Gastrocnemius medialis (tissue), 4 donors: ENCODE measurements at regions not wholly inside any gene's neighbourhood (a gene's known extent, or its start where the extent isn't known, plus 50 kb on each side); places are given as distances from the start of the nearest gene placed in this dataset.

ENCODE experiments used
- ATAC-seq, 2 donors: fragments of 150-250 bp; one replicate each; pipeline ENCODE4 v1.9.1; 2016
- DNase-seq, 2 donors: peaks; one replicate each; pipeline ENCODE4 v3.0.0-alpha.2; 2019
- H3K27ac ChIP-seq, 4 donors: fragments of 200-600 bp; sonication (generic); 1 replicate in 1 of 4; 2 replicates in 3 of 4; pipeline ENCODE4 v1.5.1; 2016 to 2018; ENCODE audit warnings: mild to moderate bottlenecking in 2 of 4, moderate library complexity in 1 of 4
- H3K27me3 ChIP-seq, 3 donors: fragments of 200-600 bp; sonication (generic) in 2 of 3; 1 replicate in 1 of 3; 2 replicates in 2 of 3; pipeline versions ENCODE4 v1.5.1 to v1.6.0; 2016 to 2019; ENCODE audit warnings: mild to moderate bottlenecking in 1 of 3, moderate library complexity in 1 of 3
- H3K36me3 ChIP-seq, 2 donors: fragments of 200-600 bp; sonication (generic) in 1 of 2; one replicate each; pipeline ENCODE4 v1.5.1; 2017 to 2018
- H3K4me1 ChIP-seq, 2 donors: fragments of 200-600 bp; sonication (generic) in 1 of 2; one replicate each; pipeline ENCODE4 v1.5.1; 2016 to 2017; ENCODE audit warnings: mild to moderate bottlenecking in 2 of 2
- H3K4me3 ChIP-seq, 4 donors: fragments of 200-600 bp; sonication (generic) in 3 of 4; 1 replicate in 1 of 4; 2 replicates in 3 of 4; pipeline ENCODE4 v1.5.1; 2016 to 2019; ENCODE audit warnings: mild to moderate bottlenecking in 2 of 4
- H3K9me3 ChIP-seq, 3 donors: fragments of 200-600 bp; sonication (generic) in 2 of 3; 1 replicate in 1 of 3; 2 replicates in 2 of 3; pipeline ENCODE4 v1.5.1; 2016 to 2019
- CTCF ChIP-seq, 5 experiments: fragments of 450-650 bp in 3 of 5; fragments of 200-600 bp in 2 of 5; sonication (generic) in 2 of 5; IDR thresholded peaks in 4 of 5; conservative IDR thresholded peaks in 1 of 5; 1 replicate in 4 of 5; 2 replicates in 1 of 5; pipeline ENCODE4 v1.5.1; 2016 to 2019; ENCODE audit warnings: antibody characterized with exemption in 5 of 5, mild to moderate bottlenecking in 3 of 5, moderate library complexity in 3 of 5
- POLR2A ChIP-seq, 2 donors: fragments of 450-650 bp; IDR thresholded peaks; one replicate each; pipeline ENCODE4 v1.6.1; 2017; ENCODE audit warnings: antibody characterized with exemption in 2 of 2, mild to moderate bottlenecking in 2 of 2, moderate library complexity in 2 of 2
- in situ Hi-C, 4 donors: fragments of 200-750 bp; cut with MboI; loops; one replicate each; pipeline versions ENCODE4 v1.15.0 to v1.8.0; 2017; ENCODE audit warnings: low sequenced_read_pairs in 4 of 4
- intact Hi-C: fragments of 100-400 bp; cut with DNase I; formaldehyde crosslinking; loops from one replicate; pipeline ENCODE4 v1.15.1; 2023; ENCODE audit warnings: low total_unique reads

- Histone ChIP-seq H3K9me3 (no peaks in the 10 kb centered on the region), H3K4me1 (no peaks in the 10 kb centered on the region), H3K27ac (no peak overlapping the region), H3K4me3 (no peak overlapping the region), H3K27me3 (peaks cover 0 to 4% (median 0%) of the 10 kb centered on the region in 3 donors), H3K36me3 (no peaks in the 10 kb centered on the region)
- in situ Hi-C loops (no loop called here), intact Hi-C loops (no loop called here)
- TF ChIP-seq CTCF (IDR thresholded peaks at IDR 0.05 in 4 of 5, conservative IDR thresholded peaks at IDR 0.05 in 1 of 5) (no peak), POLR2A (IDR thresholded peaks at IDR 0.05) (no peak)
- no peak for ATAC-seq
- no peak for DNase-seq
Measured at GRCh38 chr2:59922450-59922849, 631.0 kb downstream of the BCL11A start.

- no peaks in the 10 kb centered on the region for H3K36me3 ChIP-seq
- H3K4me1 ChIP-seq = no peaks in the 10 kb centered on the region
- DNase-seq (no peak), ATAC-seq (no peak)
- peaks cover 0 to 4% (median 0%) of the 10 kb centered on the region in 3 donors for H3K27me3 ChIP-seq
- intact Hi-C loops = no loop called here
- in situ Hi-C loops = no loop called here
- no peaks in the 10 kb centered on the region for H3K9me3 ChIP-seq
- TF ChIP-seq CTCF (IDR thresholded peaks at IDR 0.05 in 4 of 5, conservative IDR thresholded peaks at IDR 0.05 in 1 of 5) = no peak
- no peak for TF ChIP-seq POLR2A (IDR thresholded peaks at IDR 0.05)
- no peak overlapping the region for H3K4me3 ChIP-seq
- no peak overlapping the region for H3K27ac ChIP-seq
Measured at GRCh38 chr2:59921743-59922142, 631.7 kb downstream of the BCL11A start.

- intact Hi-C loops = no loop called here
- H3K36me3 ChIP-seq = no peaks in the 10 kb centered on the region
- DNase-seq = no peak
- ATAC-seq = no peak
- H3K4me3 ChIP-seq = no peak overlapping the region
- H3K4me1 ChIP-seq = no peaks in the 10 kb centered on the region
- no peak overlapping the region for H3K27ac ChIP-seq
- peaks cover 0 to 4% (median 0%) of the 10 kb centered on the region in 3 donors for H3K27me3 ChIP-seq
- TF ChIP-seq CTCF (IDR thresholded peaks at IDR 0.05 in 4 of 5, conservative IDR thresholded peaks at IDR 0.05 in 1 of 5) = no peak
- no peak for TF ChIP-seq POLR2A (IDR thresholded peaks at IDR 0.05)
- in situ Hi-C loops = no loop called here
- no peaks in the 10 kb centered on the region for H3K9me3 ChIP-seq
Measured at GRCh38 chr2:59920961-59921360, 632.5 kb downstream of the BCL11A start.

DNA sequence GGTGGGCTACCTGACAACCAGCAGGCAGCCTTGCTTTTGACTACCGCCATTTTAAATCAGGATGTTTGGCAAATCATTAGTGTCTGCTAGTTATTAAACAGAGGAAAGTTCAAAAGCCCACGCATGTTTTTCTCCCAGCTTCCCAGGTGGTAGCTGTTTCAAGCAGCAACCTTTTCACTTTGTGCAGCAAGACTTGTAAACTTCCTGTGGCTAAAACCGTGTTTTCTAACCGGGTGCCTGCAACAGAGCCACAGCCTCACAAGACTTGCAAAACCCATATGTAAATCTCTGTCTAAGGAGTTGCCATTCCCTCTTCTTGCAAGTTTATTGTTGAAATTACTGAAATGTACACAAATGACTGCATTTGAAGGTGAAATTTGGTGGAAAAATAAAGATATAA is 633.1 kb downstream of the BCL11A start:
- in situ Hi-C loops = no loop called here

More for the DNA sequence above, 633.1 kb downstream of the BCL11A start:
- Histone ChIP-seq H3K9me3 (no peaks in the 10 kb centered on the region), H3K27ac (no peak overlapping the region), H3K4me1 (no peaks in the 10 kb centered on the region), H3K4me3 (no peak overlapping the region), H3K27me3 (peaks cover 0 to 4% (median 0%) of the 10 kb centered on the region in 3 donors), H3K36me3 (no peaks in the 10 kb centered on the region)
- ATAC-seq (no peak), DNase-seq (no peak)
- intact Hi-C loops = no loop called here
- TF ChIP-seq POLR2A (IDR thresholded peaks at IDR 0.05) (no peak), CTCF (IDR thresholded peaks at IDR 0.05 in 4 of 5, conservative IDR thresholded peaks at IDR 0.05 in 1 of 5) (no peak)
